Endothelial cell of umbilical vein (primary cell): ENCODE measurements at regions not wholly inside any gene's neighbourhood (a gene's known extent, or its start where the extent isn't known, plus 50 kb on each side); places are given as distances from the start of the nearest gene placed in this dataset.

Experiments used
- BruUV-seq: library from RNA; stranded (reverse); fragments of 400-500 nt; replicated peaks from 2 replicates; lab custom pipeline; 2021; lab: Mats Ljungman, UMichigan
- CTCF ChIA-PET: fragments of 300-600, 350-600 bp; sonication (Branson Sonifier 250); formaldehyde crosslinking; loops from one replicate; lab custom pipeline; 2021; ENCODE audit warnings: antibody characterized with exemption, inconsistent platforms; lab: Charles Lee
- POLR2A ChIA-PET: fragments of 300-600, 350-600 bp; sonication (Branson Sonifier 250); formaldehyde crosslinking; loops from one replicate; lab custom pipeline; 2021; ENCODE audit warnings: antibody characterized with exemption, inconsistent platforms; lab: Charles Lee
- DNase-seq: peaks from one replicate; pipeline ENCODE4 v3.0.0-alpha.2; 2011; ENCODE audit warnings: low read depth, low spot score
- FAIRE-seq: peaks from 2 replicates; lab custom pipeline; 2011; peaks lifted over from hg19 to GRCh38; lab: Jason Lieb, UNC
- H2AFZ ChIP-seq: 2 replicates; pipeline ENCODE4 v1.6.0; 2012; ENCODE audit warnings: low read depth, low read length, control low read depth, inconsistent platforms
- H3K27ac ChIP-seq: 2 replicates; pipeline ENCODE4 v1.5.1; 2011; ENCODE audit warnings: low read depth, mild to moderate bottlenecking, control low read depth, low read length, moderate library complexity; ENCODE audit not compliant: insufficient read depth
- H3K27me3 ChIP-seq, 2 experiments: 2 replicates each; pipeline versions ENCODE4 v1.6.0 to v1.6.1; 2011; ENCODE audit warnings: low read length in 2 of 2, mixed read lengths in 1 of 2; ENCODE audit not compliant: control insufficient read depth in 2 of 2, insufficient read depth in 2 of 2
- H3K36me3 ChIP-seq, 2 experiments: 2 replicates in 1 of 2; 3 replicates in 1 of 2; pipeline ENCODE4 v1.5.1; 2011; ENCODE audit warnings: low read length in 2 of 2, mild to moderate bottlenecking in 1 of 2, moderate library complexity in 1 of 2; ENCODE audit not compliant: control insufficient read depth in 2 of 2, insufficient read depth in 2 of 2; ENCODE audit errors: extremely low read depth in 1 of 2
- H3K4me1 ChIP-seq: 3 replicates; pipeline ENCODE4 v1.5.1; 2011; ENCODE audit warnings: mild to moderate bottlenecking, low read length; ENCODE audit not compliant: control insufficient read depth, insufficient read depth; ENCODE audit errors: extremely low read depth
- H3K4me2 ChIP-seq: 2 replicates; pipeline ENCODE4 v1.6.1; 2011; ENCODE audit warnings: low read length, control low read depth, mixed read lengths; ENCODE audit not compliant: insufficient read depth
- H3K4me3 ChIP-seq, 3 experiments: fragments of 200-600 bp in 1 of 3; sonication (generic), shearing (Covaris generic) in 1 of 3; replicated peaks in 1 of 3; 2 replicates each; pipeline ENCODE4 v1.5.1; 2011 to 2016; ENCODE audit warnings: control low read depth in 3 of 3, low read length in 3 of 3, mild to moderate bottlenecking in 2 of 3, inconsistent platforms in 1 of 3, low read depth in 1 of 3, moderate library complexity in 1 of 3; ENCODE audit not compliant: insufficient read depth in 1 of 3
- H3K79me2 ChIP-seq: 2 replicates; pipeline ENCODE4 v1.6.0; 2012; ENCODE audit warnings: low read length, inconsistent platforms; ENCODE audit not compliant: control insufficient read depth, insufficient read depth
- H3K9ac ChIP-seq: replicated peaks from 2 replicates; pipeline ENCODE3; 2011; ENCODE audit warnings: low read length, control low read depth; ENCODE audit not compliant: insufficient read depth; ENCODE audit errors: extremely low read depth
- H3K9me1 ChIP-seq: replicated peaks from 3 replicates; pipeline ENCODE4 v1.6.0; 2011; ENCODE audit warnings: mild to moderate bottlenecking, low read length; ENCODE audit not compliant: control insufficient read depth, insufficient read depth; ENCODE audit errors: extremely low read depth
- H3K9me3 ChIP-seq: replicated peaks from 2 replicates; pipeline ENCODE4 v1.5.1; 2012; ENCODE audit warnings: low read length, inconsistent platforms; ENCODE audit not compliant: control insufficient read depth, insufficient read depth
- H4K20me1 ChIP-seq: replicated peaks from 2 replicates; pipeline ENCODE3; 2011; ENCODE audit warnings: mild to moderate bottlenecking, low read length; ENCODE audit not compliant: control insufficient read depth, insufficient read depth; ENCODE audit errors: extremely low read depth
- EZH2 ChIP-seq: IDR thresholded peaks from 2 replicates; pipeline ENCODE4 v1.6.1; 2012; ENCODE audit warnings: borderline replicate concordance, low read depth, mild to moderate bottlenecking, moderate library complexity, low read length, inconsistent platforms; ENCODE audit not compliant: severe bottlenecking
- FOS ChIP-seq: IDR thresholded peaks from 2 replicates; pipeline ENCODE4 v1.6.1; 2011; ENCODE audit warnings: mild to moderate bottlenecking, low read length, moderate library complexity, borderline replicate concordance; ENCODE audit not compliant: insufficient read depth
- GATA2 ChIP-seq: IDR thresholded peaks from 2 replicates; pipeline ENCODE4 v1.7.0; 2011; ENCODE audit warnings: low read depth, mild to moderate bottlenecking, moderate library complexity, mixed read lengths, low read length; ENCODE audit not compliant: insufficient read length, insufficient read depth
- JUN ChIP-seq: IDR thresholded peaks from 2 replicates; pipeline ENCODE4 v1.6.1; 2011; ENCODE audit warnings: borderline replicate concordance, low read depth; ENCODE audit not compliant: insufficient read length, insufficient read depth
- MYC ChIP-seq: IDR thresholded peaks from one replicate; pipeline ENCODE4 v1.6.1; 2011; ENCODE audit warnings: mild to moderate bottlenecking, low read depth, low read length
- POLR2A ChIP-seq: IDR thresholded peaks from 2 replicates; pipeline ENCODE4 v1.6.1; 2012; ENCODE audit warnings: low read depth, mild to moderate bottlenecking, control low read depth, low read length
- POLR2AphosphoS5 ChIP-seq: IDR thresholded peaks from 2 replicates; pipeline ENCODE4 v1.6.1; 2012; ENCODE audit warnings: low read depth, mild to moderate bottlenecking, control low read depth, low read length, moderate library complexity; ENCODE audit not compliant: insufficient read depth
- dilution Hi-C: fragments of 300-500 bp; cut with MboI; formaldehyde crosslinking; loops from one replicate; pipeline ENCODE4 v1.15.0; 2019; ENCODE audit warnings: low sequenced_read_pairs; ENCODE audit not compliant: extremely low pct_ligation_motif_present
- intact Hi-C: fragments of 100-400 bp; cut with micrococcal nuclease; formaldehyde crosslinking; loops from one replicate; pipeline ENCODE4 v1.10.0; 2022
- TF ChIP-seq, protein P1 (sequence below), 2 donors: IDR thresholded peaks; 1 replicate in 1 of 2; 2 replicates in 1 of 2; pipeline ENCODE4 v1.5.1; 2011; ENCODE audit warnings: low read length in 2 of 2, mild to moderate bottlenecking in 2 of 2, moderate library complexity in 2 of 2, control low read depth in 1 of 2, inconsistent platforms in 1 of 2, low read depth in 1 of 2; ENCODE audit not compliant: insufficient read depth in 1 of 2; ENCODE audit errors: extremely low read depth in 1 of 2
- TF ChIP-seq, protein P2 (sequence below): IDR thresholded peaks from 2 replicates; pipeline ENCODE4 v1.6.1; 2011; ENCODE audit not compliant: insufficient read depth, insufficient read length

GRCh38 chr4:38570647-38571276 is 93.2 kb upstream of the KLF3 start:
- TF ChIP-seq, protein P1, sequence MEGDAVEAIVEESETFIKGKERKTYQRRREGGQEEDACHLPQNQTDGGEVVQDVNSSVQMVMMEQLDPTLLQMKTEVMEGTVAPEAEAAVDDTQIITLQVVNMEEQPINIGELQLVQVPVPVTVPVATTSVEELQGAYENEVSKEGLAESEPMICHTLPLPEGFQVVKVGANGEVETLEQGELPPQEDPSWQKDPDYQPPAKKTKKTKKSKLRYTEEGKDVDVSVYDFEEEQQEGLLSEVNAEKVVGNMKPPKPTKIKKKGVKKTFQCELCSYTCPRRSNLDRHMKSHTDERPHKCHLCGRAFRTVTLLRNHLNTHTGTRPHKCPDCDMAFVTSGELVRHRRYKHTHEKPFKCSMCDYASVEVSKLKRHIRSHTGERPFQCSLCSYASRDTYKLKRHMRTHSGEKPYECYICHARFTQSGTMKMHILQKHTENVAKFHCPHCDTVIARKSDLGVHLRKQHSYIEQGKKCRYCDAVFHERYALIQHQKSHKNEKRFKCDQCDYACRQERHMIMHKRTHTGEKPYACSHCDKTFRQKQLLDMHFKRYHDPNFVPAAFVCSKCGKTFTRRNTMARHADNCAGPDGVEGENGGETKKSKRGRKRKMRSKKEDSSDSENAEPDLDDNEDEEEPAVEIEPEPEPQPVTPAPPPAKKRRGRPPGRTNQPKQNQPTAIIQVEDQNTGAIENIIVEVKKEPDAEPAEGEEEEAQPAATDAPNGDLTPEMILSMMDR (IDR thresholded peaks at IDR 0.05; ENCODE audit: extremely low read depth in 1 of 2, insufficient read depth in 1 of 2, low read depth in 1 of 2, low read length in 2 of 2) = no peak
- TF ChIP-seq POLR2A (no peak), FOS (no peak), POLR2AphosphoS5 (no peak), JUN (no peak), EZH2 (no peak), GATA2 (no peak), MYC (no peak)
- TF ChIP-seq, protein P2, sequence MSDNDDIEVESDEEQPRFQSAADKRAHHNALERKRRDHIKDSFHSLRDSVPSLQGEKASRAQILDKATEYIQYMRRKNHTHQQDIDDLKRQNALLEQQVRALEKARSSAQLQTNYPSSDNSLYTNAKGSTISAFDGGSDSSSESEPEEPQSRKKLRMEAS = no peak
- dilution Hi-C loops (no loop called here), intact Hi-C loops (no loop called here)
- CTCF ChIA-PET = no interaction called here
- no TSS peak for BruUV-seq
- Histone ChIP-seq H3K36me3 (no peaks in the 10 kb centered on the region), H3K9me1 (no peaks in the 10 kb centered on the region), H4K20me1 (no peaks in the 10 kb centered on the region), H3K27ac (no peak overlapping the region), H3K4me3 (no peak overlapping the region), H3K9ac (no peak overlapping the region), H3K4me1 (no peaks in the 10 kb centered on the region), H3K27me3 (peaks cover 0 to 3% of the 10 kb centered on the region in 2 experiments), H3K79me2 (no peaks in the 10 kb centered on the region), H3K4me2 (no peak overlapping the region), H2AFZ (no peak overlapping the region), H3K9me3 (no peaks in the 10 kb centered on the region)
- DNase-seq = no peak
- FAIRE-seq = no peak
- POLR2A ChIA-PET = no interaction called here
